ENCODE measurements at regions not wholly inside any gene's neighbourhood (a gene's known extent, or its start where the extent isn't known, plus 50 kb on each side); places are given as distances from the start of the nearest gene placed in this dataset.

GRCh38 chr7:26965724-26966123, 101.3 kb upstream of the SKAP2 start:
- Histone ChIP-seq H3K9me3 (ENCODE audit: control insufficient read depth, low read length) (no peaks in the 10 kb centered on the region), H3K27me3 (ENCODE audit: control insufficient read depth, insufficient read depth, low read length, poor library complexity, severe bottlenecking) (no peaks in the 10 kb centered on the region), H3K36me3 (ENCODE audit: control insufficient read depth, insufficient read depth, low read length) (no peaks in the 10 kb centered on the region), H3K9ac (ENCODE audit: extremely low read depth, low read length, poor library complexity, severe bottlenecking) (no peak overlapping the region), H3K27ac (ENCODE audit: low read depth, low read length) (no peak overlapping the region), H3K4me1 (ENCODE audit: control insufficient read depth, insufficient read depth, low read length) (no peaks in the 10 kb centered on the region), H3K4me3 (ENCODE audit: low read length) (no peak overlapping the region)
- 90 to 93% methylated on average over 2 to 3 of the region's 3 CpGs for WGBS, 2 experiments (ENCODE audit: insufficient coverage in 1 of 2, insufficient read length in 1 of 2)
- no peak overlapping the region for H3K4me3 Mint-ChIP-seq
- peaks cover 2% of the 10 kb centered on the region for H3K9me3 Mint-ChIP-seq
- no peaks in the 10 kb centered on the region for H3K36me3 Mint-ChIP-seq (ENCODE audit: low read depth)
- H3K4me1 Mint-ChIP-seq = no peaks in the 10 kb centered on the region
- no peak for TF ChIP-seq CTCF (conservative IDR thresholded peaks at IDR 0.05)
- no peak overlapping the region for H3K27ac Mint-ChIP-seq
- DNase-seq = no peak
- peaks cover 8% of the 10 kb centered on the region for H3K27me3 Mint-ChIP-seq (ENCODE audit: insufficient read depth)

- no peaks in the 10 kb centered on the region for H3K9me3 Mint-ChIP-seq
- H3K4me3 ChIP-seq (ENCODE audit: low read length) = no peak overlapping the region
- no peaks in the 10 kb centered on the region for H3K36me3 Mint-ChIP-seq (ENCODE audit: low read depth)
- H3K27me3 Mint-ChIP-seq (ENCODE audit: insufficient read depth) = peaks cover 4% of the 10 kb centered on the region
- no peak for DNase-seq
- no peak overlapping the region for H3K4me3 Mint-ChIP-seq
- H3K4me1 Mint-ChIP-seq = no peaks in the 10 kb centered on the region
- H3K27ac Mint-ChIP-seq = no peak overlapping the region
- H3K27me3 ChIP-seq (ENCODE audit: control insufficient read depth, insufficient read depth, low read length, poor library complexity, severe bottlenecking) = no peaks in the 10 kb centered on the region
- H3K4me1 ChIP-seq (ENCODE audit: control insufficient read depth, insufficient read depth, low read length) = no peaks in the 10 kb centered on the region
- H3K27ac ChIP-seq (ENCODE audit: low read depth, low read length) = no peak overlapping the region
- WGBS, 2 experiments (ENCODE audit: insufficient coverage in 1 of 2, insufficient read length in 1 of 2) = 88 to 100% methylated on average over 1 to 2 of the region's 2 CpGs
- no peaks in the 10 kb centered on the region for H3K9me3 ChIP-seq (ENCODE audit: control insufficient read depth, low read length)
- no peaks in the 10 kb centered on the region for H3K36me3 ChIP-seq (ENCODE audit: control insufficient read depth, insufficient read depth, low read length)
- no peak overlapping the region for H3K9ac ChIP-seq (ENCODE audit: extremely low read depth, low read length, poor library complexity, severe bottlenecking)
- TF ChIP-seq CTCF (conservative IDR thresholded peaks at IDR 0.05) = no peak
Observed at GRCh38 chr7:26964156-26964808, 99.9 kb upstream of the SKAP2 start.

- no peaks in the 10 kb centered on the region for H3K4me1 ChIP-seq (ENCODE audit: control insufficient read depth, insufficient read depth, low read length)
- H3K27ac ChIP-seq (ENCODE audit: low read depth, low read length) = no peak overlapping the region
- no peaks in the 10 kb centered on the region for H3K4me1 Mint-ChIP-seq
- no peak overlapping the region for H3K27ac Mint-ChIP-seq
- H3K9me3 Mint-ChIP-seq = no peaks in the 10 kb centered on the region
- H3K36me3 ChIP-seq (ENCODE audit: control insufficient read depth, insufficient read depth, low read length) = no peaks in the 10 kb centered on the region
- no peaks in the 10 kb centered on the region for H3K27me3 ChIP-seq (ENCODE audit: control insufficient read depth, insufficient read depth, low read length, poor library complexity, severe bottlenecking)
- TF ChIP-seq CTCF (conservative IDR thresholded peaks at IDR 0.05) = no peak
- no peak overlapping the region for H3K9ac ChIP-seq (ENCODE audit: extremely low read depth, low read length, poor library complexity, severe bottlenecking)
- WGBS, 2 experiments (ENCODE audit: insufficient coverage in 1 of 2, insufficient read length in 1 of 2) = 86 to 93% methylated on average over 2 to 3 of the region's 3 CpGs
- peaks cover 11% of the 10 kb centered on the region for H3K27me3 Mint-ChIP-seq (ENCODE audit: insufficient read depth)
- no peaks in the 10 kb centered on the region for H3K36me3 Mint-ChIP-seq (ENCODE audit: low read depth)
- H3K4me3 ChIP-seq (ENCODE audit: low read length) = no peak overlapping the region
- H3K4me3 Mint-ChIP-seq = no peak overlapping the region
- no peaks in the 10 kb centered on the region for H3K9me3 ChIP-seq (ENCODE audit: control insufficient read depth, low read length)
- DNase-seq = no peak
Observed at GRCh38 chr7:26959290-26959689, 94.9 kb upstream of the SKAP2 start.
